G401.6 (cell line): ENCODE measurements at regions not wholly inside any gene's neighbourhood (a gene's known extent, or its start where the extent isn't known, plus 50 kb on each side); places are given as distances from the start of the nearest gene placed in this dataset.

ENCODE experiments used
- FAIRE-seq: peaks from 2 replicates; lab custom pipeline; 2012; peaks lifted over from hg19 to GRCh38; lab: Jason Lieb, UNC

GRCh38 chr11:19661827-19662226 is 50.8 kb upstream of the NAV2 start:
- FAIRE-seq: no peak

- FAIRE-seq: no peak
Observed at GRCh38 chr11:19660076-19660475, 52.6 kb upstream of the NAV2 start.

- no peak for FAIRE-seq
Observed at GRCh38 chr11:19659529-19659928, 53.1 kb upstream of the NAV2 start.

- FAIRE-seq: no peak
Observed at GRCh38 chr11:19658344-19658743, 54.3 kb upstream of the NAV2 start.

GRCh38 chr11:19656140-19656541 is 56.5 kb upstream of the NAV2 start:
- no peak for FAIRE-seq

GRCh38 chr11:19652623-19653375 is 59.8 kb upstream of the NAV2 start:
- FAIRE-seq: no peak

GRCh38 chr11:19651653-19652052 is 61.0 kb upstream of the NAV2 start:
- no peak for FAIRE-seq

- no peak for FAIRE-seq
Observed at GRCh38 chr11:19651028-19651427, 61.6 kb upstream of the NAV2 start.

GRCh38 chr11:19650467-19650866 is 62.2 kb upstream of the NAV2 start:
- FAIRE-seq: no peak

GRCh38 chr11:19649751-19650150 is 62.9 kb upstream of the NAV2 start:
- no peak for FAIRE-seq

GRCh38 chr11:19648321-19648720 is 64.3 kb upstream of the NAV2 start:
- no peak for FAIRE-seq

GRCh38 chr11:19647816-19648215 is 64.8 kb upstream of the NAV2 start:
- no peak for FAIRE-seq

- FAIRE-seq: no peak
Observed at GRCh38 chr11:19646921-19647320, 65.7 kb upstream of the NAV2 start.

GRCh38 chr11:19646308-19646707 is 66.3 kb upstream of the NAV2 start:
- FAIRE-seq: no peak

- FAIRE-seq: no peak
Observed at GRCh38 chr11:19644316-19644715, 68.3 kb upstream of the NAV2 start.

- no peak for FAIRE-seq
Observed at GRCh38 chr11:19642185-19643158, 70.2 kb upstream of the NAV2 start.

- no peak for FAIRE-seq
Observed at GRCh38 chr11:19639603-19640105, 73.0 kb upstream of the NAV2 start.

- no peak for FAIRE-seq
Observed at GRCh38 chr11:19635332-19635731, 77.3 kb upstream of the NAV2 start.

- FAIRE-seq: no peak
Observed at GRCh38 chr11:19633276-19633675, 79.4 kb upstream of the NAV2 start.

GRCh38 chr11:19632499-19632834 is 80.2 kb upstream of the NAV2 start:
- no peak for FAIRE-seq

GRCh38 chr11:19631712-19632498 is 80.7 kb upstream of the NAV2 start:
- FAIRE-seq: no peak

- FAIRE-seq: no peak
Observed at GRCh38 chr11:19628018-19628417, 84.6 kb upstream of the NAV2 start.

- no peak for FAIRE-seq
Observed at GRCh38 chr11:19627566-19627965, 85.1 kb upstream of the NAV2 start.
